Motor neuron (in vitro differentiated cells): ENCODE measurements at regions not wholly inside any gene's neighbourhood (a gene's known extent, or its start where the extent isn't known, plus 50 kb on each side); places are given as distances from the start of the nearest gene placed in this dataset.

Experiments used
- ATAC-seq, 8 experiments: fragments of 200-7000 bp; cut with Tn5 transposase; replicated peaks in 6 of 8; 2 replicates each; pipeline ENCODE4 v1.8.0; 2021; ENCODE audit warnings: mild to moderate bottlenecking in 8 of 8, moderate library complexity in 8 of 8
- H3K27ac ChIP-seq, 2 donors: fragments of 250-450 bp; sonication (Bioruptor Pico); 2 replicates each; pipeline ENCODE4 v1.9.0; 2021; ENCODE audit warnings: antibody characterized with exemption in 2 of 2, mild to moderate bottlenecking in 2 of 2, moderate library complexity in 1 of 2
- H3K4me1 ChIP-seq, 2 donors: fragments of 250-450 bp; sonication (Bioruptor Pico); replicated peaks in 1 of 2; 2 replicates each; pipeline ENCODE4 v1.6.1; 2021; ENCODE audit warnings: antibody characterized with exemption in 2 of 2, mild to moderate bottlenecking in 2 of 2, moderate library complexity in 1 of 2
- H3K4me3 ChIP-seq, 5 donors: fragments of 250-450 bp; sonication (Bioruptor Pico); 2 replicates each; pipeline ENCODE4 v1.9.0; 2021; ENCODE audit warnings: antibody characterized with exemption in 5 of 5, mild to moderate bottlenecking in 5 of 5, moderate library complexity in 4 of 5
- WGBS, 10 experiments: fragments of 450-650 bp; shearing (Covaris generic); methylation state at CpG; one replicate each; pipeline ENCODE4 v1.0.0; 2022; 5-methylcytosine and 5-hydroxymethylcytosine counted together
- in situ Hi-C, 9 experiments: fragments of 400-800 bp; cut with MboI; loops; one replicate each; pipeline ENCODE4 v1.15.0; 2021; ENCODE audit warnings: low sequenced_read_pairs in 9 of 9, low pct_unique_long_range_greater_than_20kb in 2 of 9; ENCODE audit not compliant: unreplicated experiment in 9 of 9

- H3K27ac ChIP-seq: no peak overlapping the region
- 13 to 100% (median 83%) methylated on average over 1 to 2 of the region's 2 CpGs; no CpG with 5 or more reads in 4 of the 10 experiments for WGBS, 10 experiments
- no peaks in the 10 kb centered on the region for H3K4me1 ChIP-seq
- H3K4me3 ChIP-seq: no peak overlapping the region
- ATAC-seq: no peak
- in situ Hi-C loops: no loop called here
Measured at GRCh38 chr15:95106801-95107200, 875.4 kb downstream of the MCTP2 start.

- Histone ChIP-seq H3K4me1 (no peaks in the 10 kb centered on the region), H3K27ac (no peak overlapping the region), H3K4me3 (no peak overlapping the region)
- in situ Hi-C loops: no loop called here
- WGBS, 10 experiments: 56 to 100% (median 92%) methylated on average over 1 to 3 of the region's 3 CpGs; no CpG with 5 or more reads in 2 of the 10 experiments
- ATAC-seq: no peak
Measured at GRCh38 chr15:95108673-95109072, 877.3 kb downstream of the MCTP2 start.

GRCh38 chr15:95111969-95112368 lies 880.6 kb downstream of the MCTP2 start:
- in situ Hi-C loops: no loop called here
- 67 to 100% (median 100%) methylated on average over 1 to 4 of the region's 5 CpGs; no CpG with 5 or more reads in 5 of the 10 experiments for WGBS, 10 experiments
- Histone ChIP-seq H3K27ac (no peak overlapping the region), H3K4me3 (no peak overlapping the region), H3K4me1 (no peaks in the 10 kb centered on the region)
- no peak for ATAC-seq

- in situ Hi-C loops: no loop called here
- WGBS, 10 experiments: 9 to 91% (median 81%) methylated on average over 1 of the region's 1 CpG
- ATAC-seq: no peak
- Histone ChIP-seq H3K4me1 (no peaks in the 10 kb centered on the region), H3K4me3 (no peak overlapping the region), H3K27ac (no peak overlapping the region)
Measured at GRCh38 chr15:95113041-95113440, 881.7 kb downstream of the MCTP2 start.

GRCh38 chr15:95119041-95119610 lies 887.8 kb downstream of the MCTP2 start:
- no peak for ATAC-seq
- 42 to 100% (median 85%) methylated on average over 1 to 4 of the region's 4 CpGs; no CpG with 5 or more reads in 1 of the 10 experiments for WGBS, 10 experiments

GRCh38 chr15:95120595-95120994 lies 889.2 kb downstream of the MCTP2 start:
- Histone ChIP-seq H3K4me3 (no peak overlapping the region), H3K4me1 (no peaks in the 10 kb centered on the region), H3K27ac (no peak overlapping the region)
- no peak for ATAC-seq
- WGBS, 10 experiments: 24 to 81% (median 74%) methylated on average over 1 to 3 of the region's 3 CpGs; no CpG with 5 or more reads in 3 of the 10 experiments
- in situ Hi-C loops: no loop called here

More at GRCh38 chr15:95119041-95119610, 887.8 kb downstream of the MCTP2 start:
- no peak overlapping the region for H3K4me3 ChIP-seq
- no peaks in the 10 kb centered on the region for H3K4me1 ChIP-seq
- H3K27ac ChIP-seq: no peak overlapping the region
- in situ Hi-C loops: no loop called here

- in situ Hi-C loops: no loop called here
- no peak for ATAC-seq
- 14 to 100% (median 83%) methylated on average over 1 of the region's 1 CpG; no CpG with 5 or more reads in 2 of the 10 experiments for WGBS, 10 experiments
- Histone ChIP-seq H3K4me1 (no peaks in the 10 kb centered on the region), H3K4me3 (no peak overlapping the region), H3K27ac (no peak overlapping the region)
Measured at GRCh38 chr15:95121191-95121590, 889.8 kb downstream of the MCTP2 start.

- no peak overlapping the region for H3K27ac ChIP-seq
- H3K4me3 ChIP-seq: no peak overlapping the region
- no peaks in the 10 kb centered on the region for H3K4me1 ChIP-seq
- ATAC-seq: no peak
- 49 to 100% (median 90%) methylated on average over 1 to 2 of the region's 2 CpGs; no CpG with 5 or more reads in 1 of the 10 experiments for WGBS, 10 experiments
- in situ Hi-C loops: no loop called here
Measured at GRCh38 chr15:95125803-95126202, 894.4 kb downstream of the MCTP2 start.

- WGBS, 10 experiments: 63 to 100% (median 100%) methylated on average over 1 to 3 of the region's 3 CpGs
- no peak overlapping the region for H3K27ac ChIP-seq
- ATAC-seq: no peak
- in situ Hi-C loops: no loop called here
- H3K4me1 ChIP-seq: no peaks in the 10 kb centered on the region
- no peak overlapping the region for H3K4me3 ChIP-seq
Measured at GRCh38 chr15:95127356-95127755, 896.0 kb downstream of the MCTP2 start.

GRCh38 chr15:95129574-95129973 lies 898.2 kb downstream of the MCTP2 start:
- Histone ChIP-seq H3K4me3 (no peak overlapping the region), H3K4me1 (peaks cover 0 to 5% of the 10 kb centered on the region in 2 donors), H3K27ac (no peak overlapping the region)
- ATAC-seq: no peak
- in situ Hi-C loops: no loop called here
- 22 to 79% (median 67%) methylated on average over 2 to 4 of the region's 4 CpGs; no CpG with 5 or more reads in 1 of the 10 experiments for WGBS, 10 experiments

GRCh38 chr15:95131131-95131556 lies 899.8 kb downstream of the MCTP2 start:
- no peak overlapping the region for H3K4me3 ChIP-seq
- WGBS, 10 experiments: 40 to 96% (median 89%) methylated on average over 1 to 5 of the region's 5 CpGs
- peaks cover 0 to 13% of the 10 kb centered on the region in 2 donors for H3K4me1 ChIP-seq
- in situ Hi-C loops: no loop called here
- ATAC-seq: no peak
- no peak overlapping the region for H3K27ac ChIP-seq

GRCh38 chr15:95132774-95133173 lies 901.4 kb downstream of the MCTP2 start:
- Histone ChIP-seq H3K4me1 (peaks cover 0 to 13% of the 10 kb centered on the region in 2 donors), H3K27ac (no peak overlapping the region), H3K4me3 (no peak overlapping the region)
- in situ Hi-C loops: no loop called here
- peak in 2 of 8 experiments; percentile 49 to 52 for ATAC-seq
- WGBS, 10 experiments: 0 to 100% (median 6%) methylated on average over 1 of the region's 1 CpG; no CpG with 5 or more reads in 6 of the 10 experiments

- ATAC-seq: peak in 4 of 8 experiments; percentile 22 to 85 (median 72)
- no peak overlapping the region for H3K27ac ChIP-seq
- H3K4me1 ChIP-seq: peaks cover 0 to 13% of the 10 kb centered on the region in 2 donors
- in situ Hi-C loops: no loop called here
- WGBS, 10 experiments: 4 to 90% (median 68%) methylated on average over 2 to 4 of the region's 4 CpGs; no CpG with 5 or more reads in 1 of the 10 experiments
- H3K4me3 ChIP-seq: no peak overlapping the region
Measured at GRCh38 chr15:95134431-95135110, 903.2 kb downstream of the MCTP2 start.
